NCI-H524 treated with DMSO at 0.1 percent for 48 hours (cell line): ENCODE measurements at regions not wholly inside any gene's neighbourhood (a gene's known extent, or its start where the extent isn't known, plus 50 kb on each side); places are given as distances from the start of the nearest gene placed in this dataset.
"Not testable (repeated sequence)": the region's sequence is repeated elsewhere in the genome, so short reads cannot be mapped to it uniquely, and the experiment has no call there.

Experiments
- DNase-seq: peaks from one replicate; lab custom pipeline; 2025; lab: John Stamatoyannopoulos, UW

DNA sequence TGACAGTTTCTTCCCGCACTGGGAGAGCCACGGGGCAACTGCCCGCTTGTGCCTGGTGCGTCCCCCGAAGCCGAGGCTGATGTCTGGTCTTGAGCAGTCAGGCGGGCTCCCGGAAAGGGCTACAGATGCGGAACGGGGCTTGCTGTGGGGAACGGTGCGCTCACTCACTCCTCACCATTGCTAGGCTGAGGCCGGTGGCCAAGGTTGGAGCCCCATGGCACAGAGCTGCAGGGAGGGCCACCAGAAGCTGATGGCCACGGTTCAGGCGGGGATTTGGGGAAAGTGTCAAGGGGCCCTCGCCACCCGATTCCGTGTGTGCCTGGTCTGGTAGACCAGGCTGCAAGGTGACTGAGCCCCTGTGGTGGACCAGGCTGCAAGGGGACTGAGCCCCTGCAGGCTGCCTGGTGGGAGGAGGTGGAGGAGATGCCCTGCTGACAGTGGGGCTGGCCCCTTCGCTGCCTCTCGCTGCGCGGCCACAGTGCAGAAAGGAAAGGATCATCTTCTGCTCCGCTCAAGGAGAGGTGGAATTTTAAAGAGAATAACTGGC is 1315.8 kb downstream of the BRD1 start:
- no peak for DNase-seq

DNA sequence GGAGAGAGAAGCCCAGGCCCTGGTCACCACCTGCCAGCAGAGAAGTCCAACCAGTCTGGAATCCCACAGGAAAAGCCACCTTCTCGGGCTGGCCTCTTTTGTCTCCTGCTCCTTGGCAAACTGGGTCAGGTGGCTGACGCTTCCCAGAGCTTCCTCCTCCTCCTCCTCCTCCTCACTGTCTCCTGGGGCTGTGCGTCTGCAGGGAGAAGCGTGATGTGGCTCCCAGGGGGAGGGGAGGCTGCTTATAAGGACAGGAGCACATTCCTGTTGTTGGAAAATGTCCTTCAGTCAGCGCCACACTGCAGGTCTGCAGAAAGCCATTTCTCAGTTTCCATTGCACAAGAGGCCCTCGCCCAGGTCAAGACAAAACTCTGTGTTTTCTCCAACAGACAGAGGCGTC is 1316.5 kb downstream of the BRD1 start:
- DNase-seq: no peak

DNA sequence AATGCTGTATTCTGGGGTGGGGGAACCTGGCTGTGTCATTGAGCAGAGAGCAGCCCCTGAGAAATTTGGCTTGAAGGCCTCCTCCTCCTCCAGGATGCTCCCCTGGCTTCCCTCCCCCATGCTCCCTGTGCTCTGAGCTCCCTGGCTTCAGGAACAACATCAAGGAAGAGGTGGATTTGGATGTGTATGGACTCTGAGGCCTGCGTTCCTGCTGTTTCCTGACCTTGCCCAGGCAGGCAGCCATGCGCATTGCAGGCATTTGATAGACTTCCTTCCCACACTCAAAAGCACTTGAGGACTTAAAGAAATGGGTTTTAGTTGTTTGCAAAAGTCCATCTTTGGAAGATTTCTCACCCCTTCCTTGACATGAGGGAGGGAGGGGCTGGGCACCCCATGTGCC is 1317.1 kb downstream of the BRD1 start:
- no peak for DNase-seq

DNA sequence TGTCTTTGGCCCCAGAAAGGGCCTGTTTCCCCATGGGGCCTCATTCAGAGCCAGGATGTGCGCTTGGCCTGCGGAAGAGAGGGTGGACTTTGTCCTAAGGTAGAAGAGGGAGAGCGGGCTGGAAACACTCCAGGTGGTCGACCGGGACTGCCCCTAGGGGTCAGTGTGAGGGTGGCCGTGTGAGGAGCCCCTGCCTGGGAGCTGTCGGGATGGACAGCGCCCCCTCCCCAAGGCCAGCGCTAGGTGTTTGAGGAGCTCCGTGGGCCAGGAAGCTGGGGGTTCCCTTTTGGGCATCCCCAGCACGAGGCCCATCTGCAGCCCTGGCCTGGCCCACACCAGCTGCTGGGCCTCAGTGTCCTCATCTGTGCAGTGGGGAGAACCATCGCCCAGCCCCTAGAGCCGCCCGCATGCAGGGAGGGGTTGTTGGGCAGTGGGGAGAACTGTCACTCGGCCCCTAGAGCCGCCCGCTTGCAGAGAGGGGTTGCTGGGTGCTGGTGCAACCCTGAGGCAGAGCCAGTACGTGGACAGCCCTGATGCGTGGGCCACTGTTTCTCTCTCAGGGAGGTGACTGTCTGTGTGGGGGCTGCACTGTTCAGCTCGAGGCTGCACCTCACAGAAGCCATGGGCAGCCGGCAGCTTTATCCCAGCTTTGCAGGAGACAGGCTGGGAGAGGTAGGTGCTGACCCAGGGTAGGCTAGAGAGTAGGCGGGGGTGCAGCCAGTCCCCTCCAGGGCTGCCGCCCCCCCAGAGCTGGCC is 1319.9 kb downstream of the BRD1 start:
- DNase-seq: no peak

DNA sequence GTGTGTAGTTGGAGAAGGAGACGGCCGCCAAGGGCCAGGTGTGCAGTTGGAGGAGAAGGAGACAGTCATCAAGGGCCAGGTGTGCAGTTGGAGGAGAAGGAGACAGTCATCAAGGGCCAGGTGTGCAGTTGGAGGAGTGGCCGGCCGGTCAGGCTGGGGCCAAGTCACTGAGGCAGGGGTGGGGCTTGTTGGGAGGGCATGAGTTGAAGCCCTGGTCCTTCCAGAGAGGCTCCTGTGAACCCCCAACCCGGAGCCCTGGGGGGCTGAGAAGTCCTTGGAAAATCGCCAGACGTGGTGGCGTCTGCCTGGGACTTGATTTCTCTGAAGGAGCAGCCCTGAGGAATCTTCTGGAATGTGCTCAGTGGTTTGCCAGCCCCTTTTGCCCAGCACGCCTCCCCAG is 1320.5 kb downstream of the BRD1 start:
- no peak for DNase-seq

DNA sequence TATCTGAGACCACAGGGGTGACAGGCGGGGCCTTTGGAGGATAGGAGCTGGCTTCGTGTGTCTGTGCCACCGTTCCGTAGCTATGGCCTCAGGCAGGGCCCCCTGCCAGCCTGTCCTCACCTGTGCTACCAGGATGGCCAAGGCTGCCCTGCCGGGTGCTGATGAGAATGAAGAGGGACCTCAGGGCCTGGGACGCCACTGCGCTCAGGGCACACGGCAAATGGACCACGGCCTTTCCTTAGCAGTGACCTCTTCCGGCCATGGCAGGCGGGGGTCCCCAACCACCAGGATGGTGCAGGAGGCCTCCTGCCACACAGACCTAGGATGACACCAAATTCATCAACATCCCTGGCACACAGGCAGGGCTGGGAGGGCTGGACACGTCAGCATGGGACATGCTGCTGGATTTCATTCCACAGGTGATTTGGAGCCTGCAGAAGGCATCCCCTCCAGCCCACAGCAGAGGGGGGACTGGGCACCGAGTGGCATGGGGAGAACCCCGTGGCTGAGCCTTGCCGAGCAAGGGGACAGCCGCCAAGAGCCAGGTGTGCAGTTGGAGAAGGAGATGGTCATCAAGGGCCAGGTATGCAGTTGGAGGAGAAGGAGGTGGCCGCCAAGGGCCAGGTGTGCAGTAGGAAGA is 1321.0 kb downstream of the BRD1 start:
- DNase-seq: no peak

DNA sequence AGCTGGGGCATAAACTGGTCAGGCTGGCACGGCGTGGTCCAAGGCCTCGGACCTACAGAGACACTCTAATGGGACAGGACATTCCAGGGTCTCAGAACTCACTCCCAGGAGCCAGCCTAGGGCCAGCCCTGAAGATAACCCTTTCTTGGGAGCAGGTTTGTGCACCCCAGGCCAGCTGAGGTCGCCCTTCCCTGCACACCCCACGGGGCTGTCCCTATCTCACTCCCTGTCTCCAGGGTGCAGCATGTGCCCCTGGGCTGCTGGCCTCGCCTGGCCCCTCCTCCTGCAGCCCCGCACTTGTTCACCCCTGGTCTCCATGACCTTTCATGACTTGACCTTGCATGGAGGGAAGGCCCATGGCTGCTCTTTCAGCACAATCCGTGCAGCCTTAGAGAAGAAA is 1321.8 kb downstream of the BRD1 start:
- no peak for DNase-seq

DNA sequence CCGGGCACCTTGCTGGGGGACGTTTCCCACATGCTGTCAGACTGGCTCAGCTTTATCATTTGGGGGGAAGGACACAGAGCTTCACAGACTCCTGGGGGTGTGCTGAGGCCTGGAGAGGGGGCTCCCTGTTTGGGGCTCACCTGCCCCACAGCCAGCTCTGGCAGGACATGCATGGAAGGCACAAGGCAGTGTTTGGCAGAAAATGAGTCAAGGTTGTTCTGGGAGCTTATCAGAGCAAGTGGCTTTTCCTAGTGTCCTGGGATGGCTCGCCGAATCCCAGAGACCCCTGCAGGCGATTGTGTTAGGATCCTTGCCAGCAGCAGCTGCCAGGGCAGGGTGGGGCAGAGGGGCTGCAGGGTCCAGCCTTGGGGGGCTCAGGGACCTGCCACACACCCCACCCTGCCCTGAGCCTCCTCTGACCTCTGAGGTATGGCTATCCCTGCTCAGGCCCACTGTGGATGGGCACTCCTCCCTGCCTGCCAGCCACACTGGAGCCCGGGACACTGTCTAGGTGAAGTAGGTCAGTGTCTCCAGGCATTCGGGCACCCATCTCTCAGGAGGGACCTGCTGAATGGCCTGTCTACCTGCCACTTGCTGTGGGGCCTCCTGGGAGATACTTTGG is 1323.0 kb downstream of the BRD1 start:
- no peak for DNase-seq

DNA sequence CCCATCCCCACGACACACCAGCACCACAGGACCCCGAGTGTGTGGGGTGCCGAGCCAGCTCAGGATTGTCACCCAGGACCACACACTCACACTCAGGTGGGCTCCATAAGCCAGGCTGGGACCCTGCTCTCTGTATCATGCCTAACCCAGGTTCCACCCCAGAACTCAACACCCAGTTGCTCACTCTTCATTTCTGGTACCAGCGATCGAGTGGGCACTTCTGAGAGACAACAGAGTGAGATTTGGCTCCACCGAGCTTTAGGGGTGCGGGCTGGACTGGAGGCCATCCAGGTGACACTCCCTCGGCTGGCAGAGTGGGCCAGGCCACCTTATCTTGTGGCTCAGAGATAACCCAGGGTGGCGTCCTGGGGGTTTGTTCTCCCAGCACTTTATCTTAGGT is 1323.8 kb downstream of the BRD1 start:
- no peak for DNase-seq

DNA sequence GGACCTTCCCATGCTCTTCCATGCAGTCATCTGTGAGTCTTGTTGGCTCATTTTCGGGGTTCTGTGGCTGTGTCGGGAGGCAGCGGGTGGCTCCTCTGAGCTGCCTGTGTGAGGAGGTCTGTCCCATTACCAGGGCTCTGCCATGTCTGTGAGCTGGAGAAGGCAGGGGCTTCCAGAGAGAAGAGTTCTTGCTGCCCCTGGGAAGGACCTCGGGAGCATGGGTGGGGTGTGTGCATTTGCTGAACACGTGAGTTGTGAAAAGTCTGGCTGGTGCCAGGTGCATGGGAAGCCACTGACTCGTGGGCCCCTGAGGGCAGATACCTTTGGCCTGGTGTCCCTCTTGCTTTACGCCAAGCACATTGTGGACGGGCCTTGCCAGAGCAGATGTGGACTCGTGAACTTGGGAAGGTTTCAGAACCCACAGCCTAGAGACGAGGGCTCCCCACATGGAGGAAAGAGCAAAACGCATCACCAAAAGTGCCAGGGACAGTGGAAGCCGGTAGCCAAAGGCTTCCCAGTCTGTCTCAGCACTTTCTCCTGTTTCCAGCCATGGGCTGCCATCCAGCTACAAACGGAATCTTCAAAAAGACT is 1324.5 kb downstream of the BRD1 start:
- no peak for DNase-seq

DNA sequence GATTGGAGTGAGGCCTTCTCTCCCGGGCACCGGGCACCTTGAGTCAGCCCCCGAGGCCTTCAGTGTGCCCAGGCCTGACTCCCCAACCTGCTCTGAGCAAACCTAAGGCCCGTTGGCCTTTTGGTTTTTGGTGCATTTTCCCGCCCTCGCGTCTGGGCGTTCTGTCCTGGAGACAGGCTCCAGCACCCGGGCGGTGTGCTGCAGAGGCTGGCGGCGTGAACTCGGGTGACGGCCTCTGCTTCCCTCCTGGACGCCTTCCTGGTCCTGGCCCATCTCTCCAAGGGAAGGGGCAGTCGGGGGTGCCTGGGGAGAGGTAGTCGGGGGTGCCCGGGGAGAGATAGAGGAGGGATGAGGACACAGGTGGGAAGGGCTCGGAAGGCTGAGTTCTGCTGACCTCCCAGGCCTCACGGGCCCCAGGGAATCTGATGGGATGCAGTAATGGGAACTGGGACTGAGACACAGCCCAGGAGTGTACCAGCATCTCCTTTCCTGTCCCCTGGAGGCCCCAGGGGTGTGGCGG is 1326.4 kb downstream of the BRD1 start:
- no peak for DNase-seq

DNA sequence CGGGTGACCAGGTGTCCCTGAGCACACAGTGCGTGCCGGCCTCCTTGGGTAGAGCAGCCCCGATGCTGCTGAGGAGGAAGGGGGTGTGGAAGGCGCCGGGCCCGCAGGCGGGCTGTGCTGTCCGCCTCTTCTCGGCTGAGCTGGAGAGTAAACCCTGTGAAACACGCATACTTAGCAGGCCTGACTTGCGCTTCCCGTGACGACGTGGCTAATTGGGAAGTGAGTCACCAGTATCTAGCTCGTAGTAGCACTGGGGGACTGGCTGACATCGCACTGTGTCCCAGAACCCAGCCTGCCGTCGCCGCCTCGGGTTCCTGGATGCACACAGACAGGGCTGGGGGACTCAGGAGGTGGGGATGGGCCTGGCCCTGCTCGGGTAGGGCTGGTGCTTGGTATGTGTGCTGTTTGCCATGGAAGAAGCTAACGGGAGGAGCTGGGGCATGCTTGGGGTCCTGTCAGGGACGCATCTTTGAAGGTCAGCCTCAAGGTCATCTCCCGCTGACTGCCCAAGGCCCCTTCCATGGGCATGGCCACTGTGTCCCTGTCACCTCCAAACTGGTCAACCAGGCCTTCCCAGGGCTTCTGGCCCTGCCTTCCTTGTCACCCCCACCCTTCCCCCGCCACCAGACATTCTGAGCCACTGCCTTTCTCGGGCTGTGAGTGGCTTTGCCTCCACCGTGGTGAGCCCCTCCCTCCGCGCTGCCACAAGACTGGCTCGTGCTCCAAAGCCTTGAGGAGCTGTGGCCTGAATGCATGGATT is 1327.0 kb downstream of the BRD1 start:
- no peak for DNase-seq

DNA sequence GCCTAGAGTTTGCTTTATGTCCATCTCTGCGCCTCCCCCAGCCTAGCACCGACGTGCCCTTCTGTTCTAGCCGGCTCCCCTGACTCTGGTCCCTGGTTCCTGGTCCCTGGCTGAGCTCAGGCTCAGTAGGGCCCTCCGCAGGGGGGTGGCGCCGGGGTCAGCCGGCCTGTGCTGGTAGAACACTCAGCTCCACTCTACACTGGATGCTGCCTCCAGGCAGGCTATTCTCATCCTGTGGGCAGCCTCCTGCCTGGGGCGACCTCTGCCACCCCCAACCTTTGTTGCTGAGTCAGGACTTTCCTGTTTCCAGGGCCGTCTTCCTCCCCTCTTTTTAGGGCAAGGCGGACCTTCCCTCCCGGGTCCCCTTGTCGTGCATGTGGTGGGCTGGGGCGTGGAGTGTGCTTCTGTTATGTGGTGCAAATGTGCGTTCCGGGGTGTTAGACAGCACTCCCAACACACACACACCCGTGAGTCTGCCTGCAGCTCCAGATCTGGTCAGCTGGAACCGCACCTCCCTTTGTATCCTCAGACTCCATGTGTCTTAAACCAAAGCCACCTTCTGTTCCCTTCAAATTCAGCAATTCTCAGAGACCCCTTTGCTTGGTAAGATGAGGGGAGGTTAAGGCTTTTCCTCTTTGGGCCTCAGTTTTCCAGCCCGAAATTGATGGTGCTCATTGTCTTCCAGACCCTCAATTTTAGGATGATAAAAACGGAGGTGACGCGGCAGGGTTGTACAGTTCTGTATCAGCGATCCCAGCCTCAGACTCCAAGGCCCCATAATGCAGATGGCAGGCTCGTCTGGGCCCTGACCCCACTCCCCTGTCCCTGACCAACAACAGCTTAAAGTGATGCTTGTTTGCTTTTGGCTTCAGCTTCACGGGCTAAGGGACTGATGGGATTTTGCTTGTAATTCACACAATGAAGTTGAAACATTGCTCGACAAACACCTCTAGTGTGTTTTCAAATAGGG is 1327.9 kb downstream of the BRD1 start:
- DNase-seq: no peak

DNA sequence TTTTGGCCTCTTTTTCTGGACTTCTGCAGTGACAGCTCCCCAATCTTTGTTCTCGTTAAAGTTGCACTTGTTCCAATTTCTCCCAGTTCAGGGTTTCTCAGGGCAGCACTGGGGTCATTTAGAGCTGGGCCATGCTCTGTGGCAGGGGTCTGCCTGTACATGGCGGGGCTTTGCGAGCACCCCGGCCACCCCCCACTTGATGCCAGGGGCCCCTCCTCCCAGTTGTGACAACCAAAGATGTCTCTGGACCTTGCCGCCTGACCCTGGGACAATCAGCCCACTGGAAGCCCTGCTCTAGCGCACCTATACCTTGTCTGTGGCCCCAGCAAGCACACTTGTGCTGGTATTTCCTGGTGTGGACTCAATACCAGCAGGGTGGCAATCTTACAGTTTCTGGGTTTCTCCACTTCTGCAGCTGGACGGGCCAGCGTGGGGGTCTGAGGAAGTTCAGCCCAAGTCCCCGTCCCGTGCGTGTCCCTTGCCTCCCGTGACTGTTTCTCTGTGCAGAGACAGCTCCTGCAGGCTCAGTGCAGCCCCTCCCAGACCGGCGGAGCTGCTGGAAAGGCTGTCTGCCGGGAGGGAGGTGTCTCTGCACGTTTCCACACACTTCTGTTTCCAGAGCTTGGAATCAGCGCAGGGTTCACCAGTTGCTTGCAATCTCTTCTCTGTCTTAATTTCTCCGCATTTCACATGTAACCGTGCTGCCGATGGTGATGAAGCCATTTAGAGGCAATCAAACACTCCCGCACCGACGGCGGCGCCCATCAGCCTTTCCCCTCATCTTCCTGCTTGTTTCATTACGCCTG is 1328.9 kb downstream of the BRD1 start:
- DNase-seq: no peak

DNA sequence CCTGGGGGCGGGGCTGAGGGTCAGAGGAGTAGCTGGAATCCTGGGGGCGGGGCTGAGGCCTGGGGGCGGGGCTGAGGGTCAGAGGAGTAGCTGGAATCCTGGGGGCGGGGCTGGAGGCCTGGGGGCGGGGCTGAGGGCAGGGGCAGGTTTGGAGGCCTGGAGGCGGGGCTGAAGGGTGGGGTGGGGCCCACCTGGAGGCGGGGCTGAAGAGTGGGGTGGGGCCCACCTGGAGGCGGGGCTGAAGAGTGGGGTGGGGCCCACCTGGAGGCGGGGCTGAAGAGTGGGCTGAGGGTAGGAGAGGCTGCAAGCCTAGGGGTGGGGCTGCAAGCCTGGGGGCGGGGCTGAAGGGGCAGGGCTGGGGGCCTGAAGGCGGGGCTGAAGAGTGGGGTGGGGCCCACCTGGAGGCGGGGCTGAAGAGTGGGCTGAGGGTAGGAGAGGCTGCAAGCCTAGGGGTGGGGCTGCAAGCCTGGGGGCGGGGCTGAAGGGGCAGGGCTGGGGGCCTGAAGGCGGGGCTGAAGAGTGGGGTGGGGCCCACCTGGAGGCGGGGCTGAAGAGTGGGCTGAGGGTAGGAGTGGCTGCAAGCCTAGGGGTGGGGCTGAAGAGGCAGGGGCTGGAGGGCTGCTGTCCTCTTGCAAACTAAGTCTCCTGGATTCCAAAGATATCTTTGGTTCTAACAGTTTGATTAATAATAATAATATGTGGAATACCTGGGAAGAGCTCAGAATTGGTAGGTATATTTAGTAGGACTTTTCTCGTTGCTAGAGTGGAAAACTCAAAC is 1329.7 kb downstream of the BRD1 start:
- not testable (repeated sequence) for DNase-seq

DNA sequence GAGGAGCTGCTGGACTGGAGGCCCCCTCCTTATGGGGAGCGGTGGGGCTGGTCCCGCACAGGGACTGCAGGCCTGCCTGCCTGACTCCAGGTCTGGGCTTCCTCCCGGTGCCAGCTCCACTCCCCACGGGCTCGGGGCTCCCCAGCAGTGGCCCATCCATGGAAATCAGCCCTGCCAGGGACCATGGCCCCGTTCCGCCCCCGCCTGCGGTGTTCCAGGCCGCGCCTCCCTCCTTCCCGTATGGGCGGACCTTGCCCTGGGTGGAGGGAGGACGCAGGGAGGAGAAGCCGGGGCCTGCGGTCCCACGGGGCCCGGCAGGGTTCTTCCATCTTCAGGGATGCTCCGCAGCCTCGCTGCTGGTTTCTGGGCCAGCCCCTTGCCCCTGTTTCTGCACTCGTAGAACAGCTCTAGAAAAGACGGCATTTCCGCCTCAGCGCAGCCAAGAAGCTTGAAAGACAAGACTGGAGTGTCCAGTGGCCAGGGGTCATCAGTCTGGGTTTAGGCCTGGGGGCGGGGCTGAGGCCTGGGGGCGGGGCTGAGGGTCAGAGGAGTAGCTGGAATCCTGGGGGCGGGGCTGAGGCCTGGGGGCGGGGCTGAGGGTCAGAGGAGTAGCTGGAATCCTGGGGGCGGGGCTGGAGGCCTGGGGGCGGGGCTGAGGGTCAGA is 1330.6 kb downstream of the BRD1 start:
- no peak for DNase-seq

DNA sequence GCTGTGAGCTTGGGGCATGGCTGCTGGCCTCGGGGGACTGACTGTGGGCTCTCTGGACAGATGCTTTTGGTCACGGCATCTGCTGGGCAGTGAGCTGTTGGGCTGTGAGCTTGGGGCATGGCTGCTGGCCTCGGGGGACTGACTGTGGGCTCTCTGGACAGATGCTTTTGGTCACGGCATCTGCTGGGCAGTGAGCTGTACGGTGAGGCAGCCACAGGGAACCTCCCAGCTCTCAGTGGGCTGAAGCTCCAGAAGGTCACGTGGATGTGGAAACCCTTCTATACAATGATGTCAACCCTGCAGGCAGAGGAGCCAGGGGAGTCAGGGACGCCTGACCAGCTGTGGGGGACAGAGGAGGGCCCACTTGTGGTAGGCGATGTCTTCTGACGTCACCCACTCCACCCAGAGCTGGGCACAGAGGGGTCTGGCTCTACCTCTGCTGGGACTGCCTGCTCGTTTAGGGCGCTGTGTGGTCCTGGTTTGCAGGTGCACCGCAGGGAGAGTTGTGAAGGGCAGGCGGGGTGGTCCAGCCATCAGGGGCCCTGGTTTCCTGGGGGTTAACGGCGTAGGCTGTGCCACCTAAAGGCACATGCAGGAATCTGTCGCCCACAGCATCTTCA is 1331.3 kb downstream of the BRD1 start:
- DNase-seq: no peak

DNA sequence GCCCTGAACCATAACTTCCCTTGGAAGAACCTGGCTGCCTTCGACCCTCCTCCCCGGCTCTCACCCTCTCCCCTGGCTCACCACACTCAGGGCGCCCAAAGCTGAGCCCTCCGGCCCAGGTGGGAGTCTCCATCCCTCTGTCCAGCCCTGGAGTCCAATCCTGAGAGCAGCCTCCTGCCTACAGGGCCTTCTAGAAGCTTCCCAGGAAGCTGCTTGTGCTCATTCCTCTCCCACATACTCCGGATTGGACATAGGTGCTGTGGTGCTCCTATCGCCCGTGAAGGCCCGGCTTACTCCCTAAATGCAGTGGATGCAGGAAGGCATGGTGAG is 1332.0 kb downstream of the BRD1 start:
- DNase-seq: no peak
